GM18861 (cell line): ENCODE measurements at regions not wholly inside any gene's neighbourhood (a gene's known extent, or its start where the extent isn't known, plus 50 kb on each side); places are given as distances from the start of the nearest gene placed in this dataset.

ENCODE experiments used
- ATAC-seq: cut with Tn5 transposase; IDR thresholded peaks from one replicate; pipeline ENCODE4 v1.9.1; 2021; ENCODE audit not compliant: unreplicated experiment

- ATAC-seq = no peak
Measured at GRCh38 chr15:39430389-39430788, 150.5 kb upstream of the THBS1 start.

GRCh38 chr15:39431376-39431775 lies 149.5 kb upstream of the THBS1 start:
- ATAC-seq = no peak

- ATAC-seq = no peak
Measured at GRCh38 chr15:39432026-39432425, 148.9 kb upstream of the THBS1 start.

GRCh38 chr15:39432912-39433348 lies 147.9 kb upstream of the THBS1 start:
- no peak for ATAC-seq

GRCh38 chr15:39433376-39433775 lies 147.5 kb upstream of the THBS1 start:
- no peak for ATAC-seq

- ATAC-seq = no peak
Measured at GRCh38 chr15:39434163-39434562, 146.7 kb upstream of the THBS1 start.

GRCh38 chr15:39434751-39435238 lies 146.1 kb upstream of the THBS1 start:
- no peak for ATAC-seq

- no peak for ATAC-seq
Measured at GRCh38 chr15:39435244-39435643, 145.6 kb upstream of the THBS1 start.

- no peak for ATAC-seq
Measured at GRCh38 chr15:39438260-39438659, 142.6 kb upstream of the THBS1 start.

GRCh38 chr15:39438799-39439592 lies 141.9 kb upstream of the THBS1 start:
- no peak for ATAC-seq

- ATAC-seq = no peak
Measured at GRCh38 chr15:39442898-39443297, 138.0 kb upstream of the THBS1 start.

GRCh38 chr15:39443659-39444219 lies 137.1 kb upstream of the THBS1 start:
- ATAC-seq = no peak

GRCh38 chr15:39444735-39445470 lies 136.0 kb upstream of the THBS1 start:
- no peak for ATAC-seq

GRCh38 chr15:39445931-39446330 lies 134.9 kb upstream of the THBS1 start:
- ATAC-seq = no peak

GRCh38 chr15:39447346-39447745 lies 133.5 kb upstream of the THBS1 start:
- ATAC-seq = no peak

- ATAC-seq = no peak
Measured at GRCh38 chr15:39447881-39448280, 133.0 kb upstream of the THBS1 start.

GRCh38 chr15:39448409-39448808 lies 132.5 kb upstream of the THBS1 start:
- ATAC-seq = no peak

GRCh38 chr15:39451121-39451688 lies 129.7 kb upstream of the THBS1 start:
- ATAC-seq = no peak

GRCh38 chr15:39451871-39452270 lies 129.0 kb upstream of the THBS1 start:
- ATAC-seq = no peak

GRCh38 chr15:39453620-39454019 lies 127.3 kb upstream of the THBS1 start:
- ATAC-seq = peak; percentile 97

GRCh38 chr15:39454189-39454986 lies 126.5 kb upstream of the THBS1 start:
- ATAC-seq = no peak
